Testis (tissue), 2 donors: ENCODE measurements at regions not wholly inside any gene's neighbourhood (a gene's known extent, or its start where the extent isn't known, plus 50 kb on each side); places are given as distances from the start of the nearest gene placed in this dataset.

Experiments used
- POLR2A ChIP-seq: fragments of 450-650 bp; IDR thresholded peaks from one replicate; pipeline ENCODE4 v1.6.1; 2017; ENCODE audit warnings: antibody characterized with exemption, mild to moderate bottlenecking, moderate library complexity
- TF ChIP-seq, protein P1 (sequence below), 3 experiments: fragments of 450-650 bp in 2 of 3; fragments of 200-600 bp in 1 of 3; sonication (generic) in 1 of 3; IDR thresholded peaks; one replicate each; pipeline ENCODE4 v1.5.1; 2016 to 2019; ENCODE audit warnings: antibody characterized with exemption in 3 of 3, mild to moderate bottlenecking in 2 of 3, moderate library complexity in 1 of 3

DNA sequence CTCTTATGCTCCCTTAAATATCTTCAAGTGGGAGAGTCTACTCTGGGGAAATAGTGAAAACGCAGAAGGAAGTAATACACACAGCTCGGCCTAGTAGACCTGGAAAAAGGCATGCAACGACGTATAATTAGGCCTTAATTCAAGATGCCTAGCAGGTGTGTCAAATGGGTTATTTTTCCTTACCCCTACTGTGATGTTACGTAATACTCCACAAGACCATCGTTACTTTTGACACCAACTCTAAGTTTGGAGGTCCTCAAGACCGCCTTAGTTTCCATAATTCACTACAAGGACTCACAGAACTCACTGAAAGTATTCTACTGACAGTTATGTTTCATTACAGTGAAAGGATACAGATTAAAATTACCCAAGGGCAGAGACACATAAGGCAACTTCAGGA, 1024.3 kb upstream of the MAP3K7 start:
- TF ChIP-seq, protein P1, sequence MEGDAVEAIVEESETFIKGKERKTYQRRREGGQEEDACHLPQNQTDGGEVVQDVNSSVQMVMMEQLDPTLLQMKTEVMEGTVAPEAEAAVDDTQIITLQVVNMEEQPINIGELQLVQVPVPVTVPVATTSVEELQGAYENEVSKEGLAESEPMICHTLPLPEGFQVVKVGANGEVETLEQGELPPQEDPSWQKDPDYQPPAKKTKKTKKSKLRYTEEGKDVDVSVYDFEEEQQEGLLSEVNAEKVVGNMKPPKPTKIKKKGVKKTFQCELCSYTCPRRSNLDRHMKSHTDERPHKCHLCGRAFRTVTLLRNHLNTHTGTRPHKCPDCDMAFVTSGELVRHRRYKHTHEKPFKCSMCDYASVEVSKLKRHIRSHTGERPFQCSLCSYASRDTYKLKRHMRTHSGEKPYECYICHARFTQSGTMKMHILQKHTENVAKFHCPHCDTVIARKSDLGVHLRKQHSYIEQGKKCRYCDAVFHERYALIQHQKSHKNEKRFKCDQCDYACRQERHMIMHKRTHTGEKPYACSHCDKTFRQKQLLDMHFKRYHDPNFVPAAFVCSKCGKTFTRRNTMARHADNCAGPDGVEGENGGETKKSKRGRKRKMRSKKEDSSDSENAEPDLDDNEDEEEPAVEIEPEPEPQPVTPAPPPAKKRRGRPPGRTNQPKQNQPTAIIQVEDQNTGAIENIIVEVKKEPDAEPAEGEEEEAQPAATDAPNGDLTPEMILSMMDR (IDR thresholded peaks at IDR 0.05) = no peak
- TF ChIP-seq POLR2A = no peak
